Urothelium cell line (cell line): ENCODE measurements at regions not wholly inside any gene's neighbourhood (a gene's known extent, or its start where the extent isn't known, plus 50 kb on each side); places are given as distances from the start of the nearest gene placed in this dataset.

Source experiments
- DNase-seq: peaks from one replicate; pipeline ENCODE4 v3.0.0; 2011; ENCODE audit warnings: low spot score, mixed read lengths
- FAIRE-seq: peaks from 2 replicates; lab custom pipeline; 2011; peaks lifted over from hg19 to GRCh38; lab: Jason Lieb, UNC

GRCh38 chrX:155694649-155695048 is 81.9 kb upstream of the TMLHE start:
- FAIRE-seq (no peak), DNase-seq (no peak)

GRCh38 chrX:155682834-155683233 is 70.1 kb upstream of the TMLHE start:
- DNase-seq = no peak

GRCh38 chrX:155679715-155680114 is 67.0 kb upstream of the TMLHE start:
- DNase-seq (no peak), FAIRE-seq (no peak)

More at GRCh38 chrX:155682834-155683233, 70.1 kb upstream of the TMLHE start:
- no peak for FAIRE-seq

- no peak for DNase-seq
- FAIRE-seq = no peak
Measured at GRCh38 chrX:155673338-155673737, 60.6 kb upstream of the TMLHE start.

GRCh38 chrX:155666741-155667140 is 54.0 kb upstream of the TMLHE start:
- FAIRE-seq (no peak), DNase-seq (no peak)
